K562 (cell line): ENCODE measurements at regions not wholly inside any gene's neighbourhood (a gene's known extent, or its start where the extent isn't known, plus 50 kb on each side); places are given as distances from the start of the nearest gene placed in this dataset.

Experiments used
- ATAC-seq: fragments of 200-7000 bp; cut with Tn5 transposase; 3 replicates; pipeline ENCODE4 v1.9.1; 2020; ENCODE audit warnings: moderate library complexity
- BruUV-seq: library from RNA; stranded (reverse); fragments of 400-500 nt; replicated peaks from 2 replicates; lab custom pipeline; 2021; lab: Mats Ljungman, UMichigan
- CTCF ChIA-PET: fragments of 300-600 bp; formaldehyde crosslinking; extraction: SDS; loops from one replicate; lab custom pipeline; 2021; ENCODE audit warnings: low intra/inter-chr PET ratio; lab: Yijun Ruan, JAX
- POLR2A ChIA-PET: fragments of 300-600, 350-650 bp; sonication (Branson Sonifier 250); formaldehyde crosslinking; extraction: SDS; loops from one replicate; lab custom pipeline; 2021; ENCODE audit warnings: antibody characterized with exemption, inconsistent platforms; lab: Yijun Ruan, JAX
- DNase-seq, 4 experiments: peaks; one replicate each; pipeline versions ENCODE4 v3.0.0 to v3.0.0-alpha.2; 2011 to 2018; ENCODE audit warnings: low spot score in 3 of 4, mixed read lengths in 3 of 4; ENCODE audit errors: extremely low read depth in 1 of 4
- FAIRE-seq: peaks from 2 replicates; lab custom pipeline; 2011; peaks lifted over from hg19 to GRCh38; lab: Jason Lieb, UNC
- H2AFZ ChIP-seq: 2 replicates; pipeline ENCODE4 v1.6.0; 2011; ENCODE audit warnings: low read depth, low read length, control low read depth, inconsistent platforms
- H3K27ac ChIP-seq: fragments of 200-600 bp; 3 replicates; pipeline ENCODE4 v1.8.0; 2011; ENCODE audit warnings: low read depth, mild to moderate bottlenecking, control low read depth, inconsistent platforms, low read length, moderate library complexity, mixed read lengths; ENCODE audit errors: extremely low read depth
- H3K27me3 ChIP-seq, 2 experiments: fragments of 300-600 bp in 1 of 2; 2 replicates in 1 of 2; 3 replicates in 1 of 2; pipeline versions ENCODE4 v1.6.0 to v1.8.0; 2011; ENCODE audit warnings: inconsistent platforms in 2 of 2, low read length in 2 of 2, mild to moderate bottlenecking in 1 of 2, mixed read lengths in 1 of 2, moderate library complexity in 1 of 2; ENCODE audit not compliant: control insufficient read depth in 2 of 2, insufficient read depth in 2 of 2
- H3K36me3 ChIP-seq: fragments of 300-600 bp; 3 replicates; pipeline ENCODE4 v1.8.0; 2011; ENCODE audit warnings: mild to moderate bottlenecking, low read length, inconsistent platforms; ENCODE audit not compliant: control insufficient read depth, insufficient read depth
- H3K4me1 ChIP-seq, 2 experiments: fragments of 200-600 bp in 1 of 2; replicated peaks in 1 of 2; 2 replicates in 1 of 2; 3 replicates in 1 of 2; pipeline versions ENCODE4 v1.5.1 to v1.8.0; 2011; ENCODE audit warnings: inconsistent platforms in 2 of 2, low read length in 2 of 2, mild to moderate bottlenecking in 1 of 2, mixed read lengths in 1 of 2, moderate library complexity in 1 of 2; ENCODE audit not compliant: control insufficient read depth in 2 of 2, insufficient read depth in 2 of 2
- H3K4me2 ChIP-seq: 2 replicates; pipeline ENCODE4 v1.6.1; 2011; ENCODE audit warnings: low read length, control low read depth, inconsistent platforms, mixed read lengths; ENCODE audit not compliant: insufficient read depth
- H3K4me3 ChIP-seq: fragments of 200-600 bp; sonication (generic), shearing (Covaris generic); 2 replicates; pipeline ENCODE4 v1.5.1; 2016; ENCODE audit warnings: control low read depth, inconsistent platforms
- H3K79me2 ChIP-seq: fragments of 200-600 bp; 3 replicates; pipeline ENCODE4 v1.8.0; 2011; ENCODE audit warnings: low read length, inconsistent platforms; ENCODE audit not compliant: control insufficient read depth, insufficient read depth
- H3K9ac ChIP-seq, 2 experiments: 2 replicates each; pipeline versions ENCODE4 v1.6.0 to v1.6.1; 2011; ENCODE audit warnings: low read depth in 2 of 2, low read length in 2 of 2, control low read depth in 1 of 2, inconsistent platforms in 1 of 2, mild to moderate bottlenecking in 1 of 2, mixed read lengths in 1 of 2; ENCODE audit not compliant: insufficient read depth in 1 of 2
- H3K9me1 ChIP-seq: one replicate; pipeline ENCODE4 v1.6.0; 2011; ENCODE audit warnings: inconsistent platforms, mild to moderate bottlenecking, low read length, moderate library complexity; ENCODE audit not compliant: control insufficient read depth, insufficient read depth
- H3K9me3 ChIP-seq: replicated peaks from 2 replicates; pipeline ENCODE4 v1.5.1; 2011; ENCODE audit warnings: low read depth, low read length, inconsistent platforms; ENCODE audit not compliant: control insufficient read depth, insufficient read depth
- H4K20me1 ChIP-seq: replicated peaks from 2 replicates; pipeline ENCODE4 v1.6.1; 2011; ENCODE audit warnings: low read length, inconsistent platforms, mixed read lengths; ENCODE audit not compliant: control insufficient read depth, insufficient read depth
- ARID4B ChIP-seq: sonication (generic); formaldehyde crosslinking; IDR thresholded peaks from 2 replicates; pipeline ENCODE4 v1.8.0; 2022; ENCODE audit warnings: mild to moderate bottlenecking, missing genetic modification reagents
- CBX5 ChIP-seq: IDR thresholded peaks from 2 replicates; pipeline ENCODE4 v1.6.1; 2014; ENCODE audit warnings: low read depth, borderline replicate concordance
- COPS2 ChIP-seq: fragments of 450-650 bp; conservative IDR thresholded peaks from 2 replicates; pipeline ENCODE4 v1.6.1; 2016; ENCODE audit warnings: mild to moderate bottlenecking, moderate library complexity
- ETV1 ChIP-seq: fragments of 450-650 bp; conservative IDR thresholded peaks from 2 replicates; pipeline ENCODE4 v1.6.1; 2016; ENCODE audit warnings: missing genetic modification characterization, control low read depth, low read depth, missing compliant biosample characterization
- HDAC1 ChIP-seq, 2 experiments: fragments of 450-650 bp; IDR thresholded peaks; 2 replicates each; pipeline ENCODE4 v1.6.1; 2016 to 2017; ENCODE audit warnings: inconsistent platforms in 1 of 2, mild to moderate bottlenecking in 1 of 2, moderate library complexity in 1 of 2
- KLF10 ChIP-seq: fragments of 250-450 bp; sonication (Bioruptor Pico); IDR thresholded peaks from 2 replicates; pipeline ENCODE4 v1.6.1; 2021; ENCODE audit warnings: matching md5 sums
- POLR2H ChIP-seq: IDR thresholded peaks from 2 replicates; pipeline ENCODE4 v1.6.1; 2016; ENCODE audit warnings: missing genetic modification characterization, low read depth, mild to moderate bottlenecking, control low read depth, missing compliant biosample characterization, moderate library complexity
- RNF2 ChIP-seq: sonication (generic); IDR thresholded peaks from 2 replicates; pipeline ENCODE4 v1.6.1; 2016
- SAFB2 ChIP-seq: fragments of 200-400 bp; formaldehyde crosslinking; IDR thresholded peaks from 2 replicates; pipeline ENCODE4 v1.6.1; 2018; ENCODE audit warnings: borderline replicate concordance, low read length, low read depth, moderate library complexity; ENCODE audit not compliant: severe bottlenecking
- SNRNP70 ChIP-seq: fragments of 200-400 bp; formaldehyde crosslinking; optimal IDR thresholded peaks from 2 replicates; pipeline ENCODE3; 2017; ENCODE audit warnings: low read depth, low read length
- YY1 ChIP-seq, 3 experiments: IDR thresholded peaks; 2 replicates each; pipeline ENCODE4 v1.6.1; 2011; ENCODE audit warnings: low read length in 2 of 3, mild to moderate bottlenecking in 2 of 3, moderate library complexity in 2 of 3, borderline replicate concordance in 1 of 3, control low read depth in 1 of 3, low read depth in 1 of 3; ENCODE audit not compliant: insufficient read depth in 3 of 3, insufficient replicate concordance in 2 of 3, control insufficient read depth in 1 of 3, insufficient read length in 1 of 3; ENCODE audit errors: extremely low read depth in 1 of 3
- ZC3H4 ChIP-seq: sonication (generic); formaldehyde crosslinking; IDR thresholded peaks from 2 replicates; pipeline ENCODE4 v1.9.0; 2021; ENCODE audit warnings: missing genetic modification reagents, borderline replicate concordance
- ZNF274 ChIP-seq: IDR thresholded peaks from 2 replicates; pipeline ENCODE4 v1.6.1; 2011; ENCODE audit warnings: low read depth, mild to moderate bottlenecking, low read length, moderate library complexity, borderline replicate concordance
- WGBS: fragments of 100-300 bp; shearing (Covaris generic); methylation state at CpG from one replicate; pipeline ENCODE4 v1.1.6; 2016; ENCODE audit warnings: low coverage, mixed read lengths; ENCODE audit not compliant: insufficient coverage; ENCODE audit errors: missing lambda C conversion rate; 5-methylcytosine and 5-hydroxymethylcytosine counted together
- in situ Hi-C: fragments of 300-500 bp; cut with MboI; formaldehyde crosslinking; loops from 4 replicates; pipeline ENCODE4 v1.15.0; 2018; ENCODE audit warnings: inconsistent platforms, mixed read lengths
- intact Hi-C: fragments of 100-400 bp; cut with micrococcal nuclease; formaldehyde crosslinking; loops from 2 replicates; pipeline ENCODE4 v1.14.2; 2022
- TF ChIP-seq, protein P1 (sequence below): sonication (generic); formaldehyde crosslinking; IDR thresholded peaks from 2 replicates; pipeline ENCODE4 v1.8.1; 2023; ENCODE audit warnings: mild to moderate bottlenecking, missing genetic modification reagents
- TF ChIP-seq, protein P2 (sequence below), 2 experiments: fragments of 450-650 bp in 1 of 2; sonication (generic) in 1 of 2; formaldehyde crosslinking; conservative IDR thresholded peaks; 2 replicates each; pipeline versions ENCODE4 v1.4.0 to v1.8.1; 2020 to 2022; ENCODE audit warnings: mild to moderate bottlenecking in 1 of 2, missing genetic modification reagents in 1 of 2

DNA sequence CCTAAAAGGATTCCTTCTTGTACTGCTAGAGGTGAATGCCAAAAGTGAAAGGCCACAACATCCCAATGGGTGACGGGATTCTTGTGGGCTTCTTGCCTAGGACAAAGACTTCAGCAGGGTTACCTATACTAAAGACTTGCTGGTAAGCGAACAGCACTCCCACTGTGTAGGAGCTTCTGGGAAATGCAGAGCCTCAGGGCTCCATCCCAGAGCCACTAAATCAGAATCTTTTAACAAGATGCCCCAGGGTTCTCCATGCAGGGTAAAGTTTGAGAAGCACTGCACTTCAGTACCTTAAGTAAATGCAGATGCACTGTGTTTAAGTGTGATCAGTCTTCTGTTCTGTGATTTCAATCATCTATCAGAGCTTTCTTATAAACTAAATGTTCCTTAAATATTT is 266.9 kb upstream of the KLF14 start (continued):
- TF ChIP-seq ARID4B (CRISPR knock-in tag) (no peak), COPS2 (no peak), ZNF274 (no peak), YY1 (IDR thresholded peaks at IDR 0.05; ENCODE audit: borderline replicate concordance in 1 of 3, control insufficient read depth in 1 of 3, extremely low read depth in 1 of 3, insufficient read depth in 3 of 3, insufficient read length in 1 of 3, insufficient replicate concordance in 2 of 3, low read depth in 1 of 3, low read length in 2 of 3) (no peak), SAFB2 (no peak)

GRCh38 chr7:131002600-131002999 is 268.6 kb upstream of the KLF14 start:
- Histone ChIP-seq H2AFZ (no peak overlapping the region), H3K4me2 (no peak overlapping the region), H3K27ac (no peak overlapping the region), H3K27me3 (no peaks in the 10 kb centered on the region), H3K4me3 (no peak overlapping the region), H3K79me2 (no peaks in the 10 kb centered on the region), H3K4me1 (peaks cover 0 to 8% of the 10 kb centered on the region in 2 experiments; a peak in 3 of 5 replicates), H3K9ac (no peak overlapping the region), H3K36me3 (no peaks in the 10 kb centered on the region), H3K9me3 (no peaks in the 10 kb centered on the region), H4K20me1 (no peaks in the 10 kb centered on the region), H3K9me1 (no peaks in the 10 kb centered on the region)
- FAIRE-seq (no peak), DNase-seq (no peak), ATAC-seq (no peak)
- POLR2A ChIA-PET: interaction anchor here (1.1 to 1.7 kb wide), 3 partner anchors 13 to 92 kb away, joined by 4 to 5 read pairs (median 4); no protein-coding TSS in a partner anchor
- in situ Hi-C loops: no loop called here
- CTCF ChIA-PET: no interaction called here
- intact Hi-C loops: no loop called here
- WGBS: 59% methylated on average over 1 of the region's 1 CpG
- BruUV-seq: no TSS peak
- TF ChIP-seq, protein P1, sequence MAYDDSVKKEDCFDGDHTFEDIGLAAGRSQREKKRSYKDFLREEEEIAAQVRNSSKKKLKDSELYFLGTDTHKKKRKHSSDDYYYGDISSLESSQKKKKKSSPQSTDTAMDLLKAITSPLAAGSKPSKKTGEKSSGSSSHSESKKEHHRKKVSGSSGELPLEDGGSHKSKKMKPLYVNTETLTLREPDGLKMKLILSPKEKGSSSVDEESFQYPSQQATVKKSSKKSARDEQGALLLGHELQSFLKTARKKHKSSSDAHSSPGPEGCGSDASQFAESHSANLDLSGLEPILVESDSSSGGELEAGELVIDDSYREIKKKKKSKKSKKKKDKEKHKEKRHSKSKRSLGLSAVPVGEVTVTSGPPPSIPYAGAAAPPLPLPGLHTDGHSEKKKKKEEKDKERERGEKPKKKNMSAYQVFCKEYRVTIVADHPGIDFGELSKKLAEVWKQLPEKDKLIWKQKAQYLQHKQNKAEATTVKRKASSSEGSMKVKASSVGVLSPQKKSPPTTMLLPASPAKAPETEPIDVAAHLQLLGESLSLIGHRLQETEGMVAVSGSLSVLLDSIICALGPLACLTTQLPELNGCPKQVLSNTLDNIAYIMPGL (CRISPR knock-in tag): no peak
- no peak for TF ChIP-seq SNRNP70
- TF ChIP-seq HDAC1 (IDR thresholded peaks at IDR 0.05): no peak
- TF ChIP-seq ZC3H4 (CRISPR knock-in tag): no peak
- TF ChIP-seq, protein P2, sequence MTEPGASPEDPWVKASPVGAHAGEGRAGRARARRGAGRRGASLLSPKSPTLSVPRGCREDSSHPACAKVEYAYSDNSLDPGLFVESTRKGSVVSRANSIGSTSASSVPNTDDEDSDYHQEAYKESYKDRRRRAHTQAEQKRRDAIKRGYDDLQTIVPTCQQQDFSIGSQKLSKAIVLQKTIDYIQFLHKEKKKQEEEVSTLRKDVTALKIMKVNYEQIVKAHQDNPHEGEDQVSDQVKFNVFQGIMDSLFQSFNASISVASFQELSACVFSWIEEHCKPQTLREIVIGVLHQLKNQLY (CRISPR knock-in tag; conservative IDR thresholded peaks at IDR 0.05): no peak
- TF ChIP-seq POLR2H: no peak
- TF ChIP-seq CBX5: no peak
- no peak for TF ChIP-seq KLF10 (CRISPR knock-in tag)
- no peak for TF ChIP-seq ETV1 (tag)
- TF ChIP-seq RNF2: no peak
